CD4-positive, alpha-beta T cell (primary cell): ENCODE measurements at regions not wholly inside any gene's neighbourhood (a gene's known extent, or its start where the extent isn't known, plus 50 kb on each side); places are given as distances from the start of the nearest gene placed in this dataset.

Source experiments
- ATAC-seq: fragments of 200-7000 bp; cut with Tn5 transposase; one replicate; pipeline ENCODE4 v1.10.0; 2022; ENCODE audit warnings: mild to moderate bottlenecking; ENCODE audit not compliant: poor library complexity
- CTCF ChIA-PET: fragments of 350-600 bp; sonication (Branson Sonifier 250); formaldehyde crosslinking; loops from one replicate; lab custom pipeline; 2021; ENCODE audit warnings: antibody characterized with exemption, inconsistent platforms; lab: Charles Lee
- POLR2A ChIA-PET: fragments of 350-600 bp; sonication (Branson Sonifier 250); formaldehyde crosslinking; loops from one replicate; lab custom pipeline; 2021; ENCODE audit warnings: antibody characterized with exemption, inconsistent platforms; lab: Charles Lee
- DNase-seq, 14 experiments: peaks; one replicate each; pipeline ENCODE4 v3.0.0-alpha.2; 2013 to 2020; ENCODE audit warnings: mixed read lengths in 2 of 14
- H3K27ac ChIP-seq, 2 donors: one replicate each; pipeline versions ENCODE4 v1.5.1 to v1.7.0; 2013; ENCODE audit warnings: low read length in 2 of 2, low read depth in 1 of 2, mild to moderate bottlenecking in 1 of 2
- H3K27me3 ChIP-seq, 2 experiments: 1 replicate in 1 of 2; 2 replicates in 1 of 2; pipeline versions ENCODE4 v1.6.1 to v1.7.0; 2013; ENCODE audit warnings: low read length in 2 of 2, control low read depth in 1 of 2, mild to moderate bottlenecking in 1 of 2, moderate library complexity in 1 of 2; ENCODE audit not compliant: insufficient read depth in 2 of 2, control insufficient read depth in 1 of 2
- H3K36me3 ChIP-seq: one replicate; pipeline ENCODE4 v1.6.1; 2013; ENCODE audit warnings: low read length, control low read depth; ENCODE audit not compliant: insufficient read depth
- H3K4me1 ChIP-seq: one replicate; pipeline ENCODE4 v1.6.1; 2013; ENCODE audit warnings: low read length, control low read depth; ENCODE audit not compliant: insufficient read depth
- H3K4me3 ChIP-seq: one replicate; pipeline ENCODE4 v1.5.1; 2013; ENCODE audit warnings: mild to moderate bottlenecking, low read length, moderate library complexity
- H3K9me3 ChIP-seq, 2 experiments: 1 replicate in 1 of 2; 2 replicates in 1 of 2; pipeline versions ENCODE4 v1.6.1 to v1.7.0; 2013; ENCODE audit warnings: low read length in 2 of 2, mild to moderate bottlenecking in 2 of 2, control low read depth in 1 of 2, moderate library complexity in 1 of 2; ENCODE audit not compliant: control insufficient read depth in 1 of 2, insufficient read depth in 1 of 2
- H3K27ac Mint-ChIP-seq: one replicate; pipeline ENCODE4 v1.8.0; 2020; ENCODE audit warnings: mixed read lengths
- H3K27me3 Mint-ChIP-seq: one replicate; pipeline ENCODE4 v1.8.0; 2021; ENCODE audit warnings: mixed read lengths
- H3K36me3 Mint-ChIP-seq: one replicate; pipeline ENCODE4 v1.8.0; 2021; ENCODE audit warnings: low read depth, mixed read lengths
- H3K4me1 Mint-ChIP-seq: one replicate; pipeline ENCODE4 v1.8.0; 2021; ENCODE audit warnings: low read depth, mixed read lengths
- H3K4me3 Mint-ChIP-seq: one replicate; pipeline ENCODE4 v1.8.0; 2020; ENCODE audit warnings: mild to moderate bottlenecking, mixed read lengths
- H3K9me3 Mint-ChIP-seq: one replicate; pipeline ENCODE4 v1.8.0; 2020; ENCODE audit warnings: mixed read lengths
- intact Hi-C, 2 experiments: fragments of 100-400 bp; cut with DNase I in 1 of 2; cut with micrococcal nuclease in 1 of 2; formaldehyde crosslinking; loops; one replicate each; pipeline versions ENCODE4 v1.15.1 to v1.9.0; 2023 to 2025; cut with DNase I, micrococcal nuclease
- TF ChIP-seq, protein P1 (sequence below): fragments of 200-600 bp; IDR thresholded peaks from one replicate; pipeline ENCODE4 v1.8.0; 2022; ENCODE audit warnings: antibody characterized with exemption, mild to moderate bottlenecking

DNA sequence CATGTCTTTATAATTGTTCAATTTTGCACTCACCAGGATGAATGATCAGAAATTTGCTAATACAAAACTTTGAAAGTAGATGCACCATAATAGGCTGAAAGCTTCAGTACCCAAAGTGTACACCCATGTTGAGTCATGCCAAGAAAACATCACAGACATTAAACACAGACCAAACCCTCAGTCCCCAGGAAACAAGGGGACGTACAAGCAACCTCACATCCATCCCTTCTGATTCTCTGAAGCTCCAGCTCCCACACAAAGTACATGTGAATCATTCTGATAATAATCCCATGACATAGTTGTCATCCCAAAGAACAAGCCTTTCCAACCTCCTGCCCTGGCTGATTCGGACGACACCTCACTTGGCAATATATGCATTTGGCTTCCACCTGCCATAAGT is 183.8 kb downstream of the SNX19 start:
- Mint-ChIP-seq H3K27ac (no peak overlapping the region), H3K9me3 (peaks cover 13% of the 10 kb centered on the region), H3K36me3 (no peaks in the 10 kb centered on the region), H3K27me3 (no peaks in the 10 kb centered on the region), H3K4me3 (no peak overlapping the region), H3K4me1 (no peaks in the 10 kb centered on the region)
- CTCF ChIA-PET, result no interaction called here
- ATAC-seq (no peak), DNase-seq (no peak)
- TF ChIP-seq, protein P1, sequence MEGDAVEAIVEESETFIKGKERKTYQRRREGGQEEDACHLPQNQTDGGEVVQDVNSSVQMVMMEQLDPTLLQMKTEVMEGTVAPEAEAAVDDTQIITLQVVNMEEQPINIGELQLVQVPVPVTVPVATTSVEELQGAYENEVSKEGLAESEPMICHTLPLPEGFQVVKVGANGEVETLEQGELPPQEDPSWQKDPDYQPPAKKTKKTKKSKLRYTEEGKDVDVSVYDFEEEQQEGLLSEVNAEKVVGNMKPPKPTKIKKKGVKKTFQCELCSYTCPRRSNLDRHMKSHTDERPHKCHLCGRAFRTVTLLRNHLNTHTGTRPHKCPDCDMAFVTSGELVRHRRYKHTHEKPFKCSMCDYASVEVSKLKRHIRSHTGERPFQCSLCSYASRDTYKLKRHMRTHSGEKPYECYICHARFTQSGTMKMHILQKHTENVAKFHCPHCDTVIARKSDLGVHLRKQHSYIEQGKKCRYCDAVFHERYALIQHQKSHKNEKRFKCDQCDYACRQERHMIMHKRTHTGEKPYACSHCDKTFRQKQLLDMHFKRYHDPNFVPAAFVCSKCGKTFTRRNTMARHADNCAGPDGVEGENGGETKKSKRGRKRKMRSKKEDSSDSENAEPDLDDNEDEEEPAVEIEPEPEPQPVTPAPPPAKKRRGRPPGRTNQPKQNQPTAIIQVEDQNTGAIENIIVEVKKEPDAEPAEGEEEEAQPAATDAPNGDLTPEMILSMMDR, result no peak
- H3K27ac ChIP-seq, result no peak overlapping the region
- H3K9me3 ChIP-seq, result peaks cover 0 to 8% of the 10 kb centered on the region in 2 experiments
- no peaks in the 10 kb centered on the region for H3K36me3 ChIP-seq
- H3K4me1 ChIP-seq, result no peaks in the 10 kb centered on the region
- POLR2A ChIA-PET, result no interaction called here
- intact Hi-C loops, result no loop called here
- H3K4me3 ChIP-seq, result no peak overlapping the region
- no peaks in the 10 kb centered on the region for H3K27me3 ChIP-seq

DNA sequence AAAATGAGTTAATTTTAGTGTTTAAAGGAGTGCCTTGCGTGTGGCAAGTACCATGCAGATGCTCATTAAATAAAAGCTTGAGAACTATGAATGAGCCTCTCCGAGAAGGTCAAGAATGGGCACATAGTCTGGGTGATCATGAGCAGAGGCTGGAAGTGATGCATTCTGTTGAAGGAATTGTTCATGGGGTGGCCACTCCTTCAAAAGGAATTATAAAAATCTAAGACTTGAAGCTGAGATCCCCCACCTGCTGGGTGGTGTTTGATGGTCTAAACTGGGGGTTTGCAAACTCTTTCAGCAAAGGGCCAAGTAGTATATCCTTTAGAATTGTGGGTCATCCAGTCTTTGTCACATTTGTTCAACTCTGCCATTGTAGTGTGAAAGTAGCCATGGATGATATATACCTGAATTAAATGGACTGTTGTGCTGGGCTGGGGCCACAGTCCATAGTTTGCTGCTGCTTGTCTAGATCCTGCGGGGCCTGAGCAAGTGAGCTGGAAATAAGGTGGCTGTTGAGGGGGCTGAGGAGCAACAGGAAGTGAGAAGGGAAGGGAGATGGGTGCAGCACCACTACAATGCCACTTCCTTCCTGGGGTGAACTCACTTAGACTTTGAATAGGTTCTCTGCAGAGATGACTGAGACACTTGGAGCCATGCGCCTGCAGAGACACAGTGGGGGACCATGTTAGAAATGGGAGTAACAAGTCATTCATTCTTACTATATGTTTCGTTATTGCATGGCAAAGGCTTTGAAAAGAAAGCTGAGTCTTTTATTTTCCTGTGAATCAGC is 179.0 kb downstream of the SNX19 start:
- H3K36me3 Mint-ChIP-seq, result no peaks in the 10 kb centered on the region
- Histone ChIP-seq H3K9me3 (peaks cover 0 to 7% of the 10 kb centered on the region in 2 experiments), H3K27ac (no peak overlapping the region), H3K4me1 (no peaks in the 10 kb centered on the region), H3K4me3 (no peak overlapping the region), H3K36me3 (no peaks in the 10 kb centered on the region), H3K27me3 (no peaks in the 10 kb centered on the region)
- ATAC-seq (no peak), DNase-seq (no peak)
- POLR2A ChIA-PET, result no interaction called here
- CTCF ChIA-PET, result no interaction called here
- H3K27ac Mint-ChIP-seq, result no peak overlapping the region
- no peak overlapping the region for H3K4me3 Mint-ChIP-seq
- no peaks in the 10 kb centered on the region for H3K27me3 Mint-ChIP-seq
- no peaks in the 10 kb centered on the region for H3K4me1 Mint-ChIP-seq
- intact Hi-C loops, result no loop called here
- TF ChIP-seq, protein P1, result no peak
- H3K9me3 Mint-ChIP-seq, result peaks cover 23% of the 10 kb centered on the region

DNA sequence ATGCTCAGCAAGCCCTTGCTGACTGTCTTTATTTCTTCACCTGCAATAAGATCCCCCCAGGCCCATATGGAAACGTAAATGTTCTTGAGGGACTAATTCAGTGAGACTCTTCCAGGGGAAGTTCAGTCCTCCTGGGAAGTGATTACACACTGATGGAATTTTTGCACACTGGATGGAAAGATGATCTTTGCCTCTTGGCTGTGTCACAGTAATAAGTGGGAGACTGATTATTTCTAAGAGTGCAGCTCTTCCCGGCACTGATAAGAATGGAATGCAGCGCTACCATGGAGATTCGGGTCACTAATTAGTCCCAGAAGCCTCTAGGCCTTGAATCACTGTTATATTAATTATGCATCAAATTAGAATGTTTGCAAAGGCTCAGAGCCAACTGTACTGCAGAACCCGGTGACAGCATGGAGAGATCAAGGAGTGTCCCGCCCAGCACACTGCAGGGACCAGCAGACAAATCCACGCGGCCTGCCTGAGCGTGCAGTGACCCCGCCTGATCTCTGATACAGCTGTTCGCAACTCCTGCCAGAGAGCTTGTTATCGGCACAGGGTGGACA is 178.3 kb downstream of the SNX19 start:
- TF ChIP-seq, protein P1, result no peak
- no peak for ATAC-seq
- Mint-ChIP-seq H3K4me1 (no peaks in the 10 kb centered on the region), H3K36me3 (no peaks in the 10 kb centered on the region), H3K27me3 (no peaks in the 10 kb centered on the region), H3K9me3 (peaks cover 23% of the 10 kb centered on the region), H3K27ac (no peak overlapping the region), H3K4me3 (no peak overlapping the region)
- H3K4me3 ChIP-seq, result no peak overlapping the region
- intact Hi-C loops, result no loop called here
- CTCF ChIA-PET, result no interaction called here
- H3K27me3 ChIP-seq, result no peaks in the 10 kb centered on the region
- no peak overlapping the region for H3K27ac ChIP-seq
- POLR2A ChIA-PET, result no interaction called here
- DNase-seq, result no peak
- H3K9me3 ChIP-seq, result peaks cover 0 to 7% of the 10 kb centered on the region in 2 experiments
- H3K4me1 ChIP-seq, result no peaks in the 10 kb centered on the region
- no peaks in the 10 kb centered on the region for H3K36me3 ChIP-seq
